ENCODE measurements at regions not wholly inside any gene's neighbourhood (a gene's known extent, or its start where the extent isn't known, plus 50 kb on each side); places are given as distances from the start of the nearest gene placed in this dataset.
A peak's percentile ranks its signal among the peaks of the same experiment; 100 is the strongest.

- intact Hi-C loops (cut with DNase I) = no loop called here
- no peak for DNase-seq (ENCODE audit: low spot score)
These were observed 212.0 kb upstream of the SGK1 start for GRCh38 chr6:134529921-134530320.

- DNase-seq (ENCODE audit: low spot score) = no peak
- intact Hi-C loops (cut with DNase I) = no loop called here
These were observed 211.4 kb upstream of the SGK1 start for GRCh38 chr6:134529305-134529704.

GRCh38 chr6:134527108-134527787, 209.3 kb upstream of the SGK1 start:
- intact Hi-C loops (cut with DNase I) = no loop called here
- no peak for DNase-seq (ENCODE audit: low spot score)

GRCh38 chr6:134525190-134525868, 207.4 kb upstream of the SGK1 start:
- intact Hi-C loops (cut with DNase I) = no loop called here
- no peak for DNase-seq (ENCODE audit: low spot score)

GRCh38 chr6:134523903-134524650, 206.2 kb upstream of the SGK1 start:
- intact Hi-C loops (cut with DNase I) = no loop called here
- no peak for DNase-seq (ENCODE audit: low spot score)

- DNase-seq (ENCODE audit: low spot score) = no peak
- intact Hi-C loops (cut with DNase I) = no loop called here
These were observed 205.1 kb upstream of the SGK1 start for GRCh38 chr6:134523051-134523450.

GRCh38 chr6:134521116-134521501, 203.2 kb upstream of the SGK1 start:
- DNase-seq (ENCODE audit: low spot score) = no peak
- intact Hi-C loops (cut with DNase I) = no loop called here

- no peak for DNase-seq (ENCODE audit: low spot score)
- intact Hi-C loops (cut with DNase I) = no loop called here
These were observed 202.5 kb upstream of the SGK1 start for GRCh38 chr6:134520181-134521115.

GRCh38 chr6:134519465-134519864, 201.6 kb upstream of the SGK1 start:
- intact Hi-C loops (cut with DNase I) = no loop called here
- DNase-seq (ENCODE audit: low spot score) = no peak

GRCh38 chr6:134517868-134518267, 200.0 kb upstream of the SGK1 start:
- DNase-seq (ENCODE audit: low spot score) = no peak

GRCh38 chr6:134517145-134517658, 199.3 kb upstream of the SGK1 start:
- peak; percentile 93 for DNase-seq (ENCODE audit: low spot score)

More at GRCh38 chr6:134517868-134518267, 200.0 kb upstream of the SGK1 start:
- intact Hi-C loops (cut with DNase I) = no loop called here

GRCh38 chr6:134516582-134516981, 198.7 kb upstream of the SGK1 start:
- no peak for DNase-seq (ENCODE audit: low spot score)
- intact Hi-C loops (cut with DNase I) = no loop called here

More at GRCh38 chr6:134517145-134517658, 199.3 kb upstream of the SGK1 start:
- intact Hi-C loops (cut with DNase I) = no loop called here

GRCh38 chr6:134515986-134516385, 198.1 kb upstream of the SGK1 start:
- DNase-seq (ENCODE audit: low spot score) = no peak
- intact Hi-C loops (cut with DNase I) = no loop called here

GRCh38 chr6:134512981-134513391, 195.1 kb upstream of the SGK1 start:
- intact Hi-C loops (cut with DNase I) = no loop called here
- no peak for DNase-seq (ENCODE audit: low spot score)

- intact Hi-C loops (cut with DNase I) = no loop called here
- DNase-seq (ENCODE audit: low spot score) = no peak
These were observed 194.2 kb upstream of the SGK1 start for GRCh38 chr6:134511984-134512683.

- no peak for DNase-seq (ENCODE audit: low spot score)
- intact Hi-C loops (cut with DNase I) = no loop called here
These were observed 193.0 kb upstream of the SGK1 start for GRCh38 chr6:134510920-134511319.

- no peak for DNase-seq (ENCODE audit: low spot score)
- intact Hi-C loops (cut with DNase I) = no loop called here
These were observed 192.2 kb upstream of the SGK1 start for GRCh38 chr6:134510142-134510541.

- no peak for DNase-seq (ENCODE audit: low spot score)
These were observed 191.1 kb upstream of the SGK1 start for GRCh38 chr6:134508862-134509498.

More at GRCh38 chr6:134508862-134509498, 191.1 kb upstream of the SGK1 start:
- intact Hi-C loops (cut with DNase I) = no loop called here
